Panc1 (cell line): ENCODE measurements at regions not wholly inside any gene's neighbourhood (a gene's known extent, or its start where the extent isn't known, plus 50 kb on each side); places are given as distances from the start of the nearest gene placed in this dataset.

Source experiments
- ATAC-seq: fragments of 200-7000 bp; cut with Tn5 transposase; 2 replicates; pipeline ENCODE4 v1.9.1; 2020; ENCODE audit warnings: mild to moderate bottlenecking, moderate library complexity
- BruUV-seq: library from RNA; stranded (reverse); fragments of 400-500 nt; replicated peaks from 2 replicates; lab custom pipeline; 2021; lab: Mats Ljungman, UMichigan
- CTCF ChIA-PET: fragments of 300-600 bp; sonication (Branson Sonifier 250); formaldehyde crosslinking; loops from one replicate; lab custom pipeline; 2022; ENCODE audit warnings: antibody characterized with exemption; lab: Charles Lee
- POLR2A ChIA-PET: fragments of 300-600 bp; sonication (Branson Sonifier 250); formaldehyde crosslinking; loops from one replicate; lab custom pipeline; 2022; ENCODE audit warnings: antibody characterized with exemption; lab: Charles Lee
- DNase-seq: peaks from one replicate; pipeline ENCODE4 v3.0.0-alpha.2; 2010; ENCODE audit warnings: low read depth, low spot score
- H3K27ac ChIP-seq: 2 replicates; pipeline ENCODE4 v1.5.1; 2011; ENCODE audit warnings: mild to moderate bottlenecking, low read length, inconsistent platforms
- H3K27me3 ChIP-seq: fragments of 200-500 bp; sonication (Bioruptor generic); 2 replicates; pipeline ENCODE4 v1.6.0; 2014; ENCODE audit warnings: low read length, inconsistent platforms; ENCODE audit not compliant: control insufficient read depth, insufficient read depth
- H3K36me3 ChIP-seq: fragments of 200-500 bp; sonication (Bioruptor generic); 2 replicates; pipeline ENCODE4 v1.5.1; 2014; ENCODE audit warnings: inconsistent platforms, mild to moderate bottlenecking, low read length, moderate library complexity; ENCODE audit not compliant: control insufficient read depth, insufficient read depth
- H3K4me1 ChIP-seq: 2 replicates; pipeline ENCODE4 v1.5.1; 2011; ENCODE audit warnings: inconsistent platforms, mild to moderate bottlenecking, low read length, moderate library complexity; ENCODE audit not compliant: control insufficient read depth, insufficient read depth
- H3K4me3 ChIP-seq, 2 experiments: 2 replicates each; pipeline ENCODE4 v1.5.1; 2011 to 2012; ENCODE audit warnings: low read depth in 2 of 2, low read length in 2 of 2, mild to moderate bottlenecking in 2 of 2, inconsistent platforms in 1 of 2, moderate library complexity in 1 of 2
- H3K9me3 ChIP-seq: fragments of 200-500 bp; sonication (Bioruptor generic); 2 replicates; pipeline ENCODE4 v1.5.1; 2014; ENCODE audit warnings: low read depth, mild to moderate bottlenecking, inconsistent platforms, low read length, moderate library complexity; ENCODE audit not compliant: control insufficient read depth, insufficient read depth
- CTCF ChIP-seq: fragments of 450-650 bp; IDR thresholded peaks from 2 replicates; pipeline ENCODE4 v1.5.1; 2017; ENCODE audit warnings: mild to moderate bottlenecking
- POLR2AphosphoS5 ChIP-seq: IDR thresholded peaks from 2 replicates; pipeline ENCODE4 v1.6.1; 2012; ENCODE audit warnings: mild to moderate bottlenecking, low read depth, low read length, moderate library complexity
- SIN3A ChIP-seq: IDR thresholded peaks from 2 replicates; pipeline ENCODE4 v1.6.1; 2012; ENCODE audit warnings: low read depth, mild to moderate bottlenecking, low read length, moderate library complexity, borderline replicate concordance; ENCODE audit not compliant: insufficient read depth
- TCF7L2 ChIP-seq: IDR thresholded peaks from 2 replicates; pipeline ENCODE4 v1.6.1; 2011; ENCODE audit warnings: mild to moderate bottlenecking, low read depth, low read length, inconsistent platforms
- in situ Hi-C: cut with HindIII; loops from 2 replicates; pipeline ENCODE4 v1.10.0; 2016; ENCODE audit warnings: low sequenced_read_pairs, low pct_unique_long_range_greater_than_20kb
- intact Hi-C: fragments of 100-400 bp; cut with micrococcal nuclease; formaldehyde crosslinking; loops from one replicate; pipeline ENCODE4 v1.10.0; 2022; ENCODE audit not compliant: unreplicated experiment
- TF ChIP-seq, protein P1 (sequence below), 2 experiments: IDR thresholded peaks; 2 replicates each; pipeline ENCODE4 v1.6.1; 2011 to 2012; ENCODE audit warnings: low read depth in 2 of 2, control low read depth in 1 of 2, low read length in 1 of 2, mild to moderate bottlenecking in 1 of 2, moderate library complexity in 1 of 2; ENCODE audit not compliant: insufficient read depth in 1 of 2

GRCh38 chr4:91924625-91925024 is 379.1 kb upstream of the GRID2 start:
- Histone ChIP-seq H3K9me3 (no peaks in the 10 kb centered on the region), H3K27ac (no peak overlapping the region), H3K27me3 (no peaks in the 10 kb centered on the region), H3K4me1 (no peaks in the 10 kb centered on the region), H3K36me3 (no peaks in the 10 kb centered on the region), H3K4me3 (no peak overlapping the region)
- DNase-seq: no peak
- POLR2A ChIA-PET: no interaction called here
- no TSS peak for BruUV-seq
- in situ Hi-C loops (no loop called here), intact Hi-C loops (no loop called here)
- TF ChIP-seq SIN3A (no peak), CTCF (no peak), POLR2AphosphoS5 (no peak), TCF7L2 (no peak)
- TF ChIP-seq, protein P1, sequence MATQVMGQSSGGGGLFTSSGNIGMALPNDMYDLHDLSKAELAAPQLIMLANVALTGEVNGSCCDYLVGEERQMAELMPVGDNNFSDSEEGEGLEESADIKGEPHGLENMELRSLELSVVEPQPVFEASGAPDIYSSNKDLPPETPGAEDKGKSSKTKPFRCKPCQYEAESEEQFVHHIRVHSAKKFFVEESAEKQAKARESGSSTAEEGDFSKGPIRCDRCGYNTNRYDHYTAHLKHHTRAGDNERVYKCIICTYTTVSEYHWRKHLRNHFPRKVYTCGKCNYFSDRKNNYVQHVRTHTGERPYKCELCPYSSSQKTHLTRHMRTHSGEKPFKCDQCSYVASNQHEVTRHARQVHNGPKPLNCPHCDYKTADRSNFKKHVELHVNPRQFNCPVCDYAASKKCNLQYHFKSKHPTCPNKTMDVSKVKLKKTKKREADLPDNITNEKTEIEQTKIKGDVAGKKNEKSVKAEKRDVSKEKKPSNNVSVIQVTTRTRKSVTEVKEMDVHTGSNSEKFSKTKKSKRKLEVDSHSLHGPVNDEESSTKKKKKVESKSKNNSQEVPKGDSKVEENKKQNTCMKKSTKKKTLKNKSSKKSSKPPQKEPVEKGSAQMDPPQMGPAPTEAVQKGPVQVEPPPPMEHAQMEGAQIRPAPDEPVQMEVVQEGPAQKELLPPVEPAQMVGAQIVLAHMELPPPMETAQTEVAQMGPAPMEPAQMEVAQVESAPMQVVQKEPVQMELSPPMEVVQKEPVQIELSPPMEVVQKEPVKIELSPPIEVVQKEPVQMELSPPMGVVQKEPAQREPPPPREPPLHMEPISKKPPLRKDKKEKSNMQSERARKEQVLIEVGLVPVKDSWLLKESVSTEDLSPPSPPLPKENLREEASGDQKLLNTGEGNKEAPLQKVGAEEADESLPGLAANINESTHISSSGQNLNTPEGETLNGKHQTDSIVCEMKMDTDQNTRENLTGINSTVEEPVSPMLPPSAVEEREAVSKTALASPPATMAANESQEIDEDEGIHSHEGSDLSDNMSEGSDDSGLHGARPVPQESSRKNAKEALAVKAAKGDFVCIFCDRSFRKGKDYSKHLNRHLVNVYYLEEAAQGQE (IDR thresholded peaks at IDR 0.05; ENCODE audit: insufficient read depth in 1 of 2, low read depth in 2 of 2, low read length in 1 of 2): no peak
- no peak for ATAC-seq
- CTCF ChIA-PET: no interaction called here

DNA sequence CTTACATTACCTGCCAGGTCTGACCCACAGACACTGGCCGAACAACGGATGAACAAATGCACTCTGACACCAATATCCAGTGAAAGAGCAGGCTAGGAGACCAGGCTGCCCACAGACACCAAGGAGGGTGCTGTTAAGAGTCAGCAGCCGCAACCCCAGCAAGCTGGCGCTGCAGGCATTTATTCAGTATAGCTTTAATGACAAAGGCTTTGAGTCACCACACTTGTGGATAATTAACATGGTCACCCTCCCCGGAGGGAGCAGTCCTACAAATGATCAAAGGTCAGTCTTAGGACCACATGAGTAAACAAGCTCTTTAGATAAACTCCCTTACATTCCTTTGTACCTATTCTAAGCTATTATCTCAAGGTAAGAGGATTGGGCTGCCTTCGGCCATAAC is 368.5 kb upstream of the GRID2 start:
- TF ChIP-seq POLR2AphosphoS5 (no peak), TCF7L2 (no peak), CTCF (no peak)
- TF ChIP-seq, protein P1 (IDR thresholded peaks at IDR 0.05; ENCODE audit: insufficient read depth in 1 of 2, low read depth in 2 of 2, low read length in 1 of 2): no peak
- DNase-seq (no peak), ATAC-seq (no peak)
- Histone ChIP-seq H3K4me1 (no peaks in the 10 kb centered on the region; the same call in 1 of the 2 replicates), H3K27me3 (no peaks in the 10 kb centered on the region), H3K36me3 (no peaks in the 10 kb centered on the region), H3K27ac (no peak overlapping the region), H3K4me3 (no peak overlapping the region), H3K9me3 (no peaks in the 10 kb centered on the region)
- BruUV-seq: no TSS peak
- in situ Hi-C loops: no loop called here
- CTCF ChIA-PET: no interaction called here
- intact Hi-C loops: no loop called here
- POLR2A ChIA-PET: no interaction called here
